NCI-H69 (cell line): ENCODE measurements at regions not wholly inside any gene's neighbourhood (a gene's known extent, or its start where the extent isn't known, plus 50 kb on each side); places are given as distances from the start of the nearest gene placed in this dataset.
A peak's percentile ranks its signal among the peaks of the same experiment; 100 is the strongest.
"Not testable (repeated sequence)": the region's sequence is repeated elsewhere in the genome, so short reads cannot be mapped to it uniquely, and the experiment has no call there.

Source experiments
- DNase-seq: peaks from one replicate; lab custom pipeline; 2025; lab: John Stamatoyannopoulos, UW

- peak; percentile 83 for DNase-seq
Measured at GRCh38 chr4:79217025-79217424, 108.8 kb downstream of the NAA11 start.

DNA sequence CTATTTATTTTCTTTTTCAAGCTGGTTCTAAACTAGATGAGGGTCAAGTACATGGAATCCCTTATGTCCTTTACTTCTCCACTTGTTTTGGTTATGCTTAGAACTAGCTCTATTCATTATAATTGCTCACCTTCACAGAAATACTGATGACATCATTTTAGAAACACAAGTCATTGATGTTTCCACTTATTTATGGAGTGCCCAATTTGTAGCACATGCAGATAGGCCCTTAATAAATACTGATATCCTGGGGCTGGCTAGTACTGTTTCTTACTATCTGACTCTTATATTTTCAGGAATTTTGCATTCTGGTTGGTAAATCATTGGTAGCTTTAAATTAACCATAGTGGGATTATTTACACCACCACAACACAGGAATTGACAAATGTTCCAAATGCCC, 112.2 kb downstream of the NAA11 start:
- peak; percentile 7 for DNase-seq

GRCh38 chr4:79213010-79213409, 112.9 kb downstream of the NAA11 start:
- peak; percentile 18 for DNase-seq

DNA sequence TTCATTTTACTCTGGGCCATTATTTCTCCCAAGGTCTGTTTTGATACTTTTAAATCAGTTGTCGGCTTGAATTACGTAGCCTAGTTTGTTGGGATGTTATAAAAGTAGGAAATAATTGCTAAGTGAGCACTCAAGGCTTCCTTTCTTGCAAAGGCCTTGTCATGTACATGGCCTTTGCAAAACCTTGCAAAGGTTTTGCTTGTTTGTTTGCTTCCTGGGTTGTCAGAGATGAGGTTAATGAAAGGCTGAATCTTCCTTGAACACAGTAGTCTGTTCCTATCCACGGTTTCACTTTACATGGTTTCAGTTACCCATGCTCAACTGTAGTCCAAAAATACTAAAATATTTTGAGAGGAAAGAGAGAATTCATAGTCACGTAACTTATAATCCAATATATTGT, 113.5 kb downstream of the NAA11 start:
- peak; percentile 54 for DNase-seq

DNA sequence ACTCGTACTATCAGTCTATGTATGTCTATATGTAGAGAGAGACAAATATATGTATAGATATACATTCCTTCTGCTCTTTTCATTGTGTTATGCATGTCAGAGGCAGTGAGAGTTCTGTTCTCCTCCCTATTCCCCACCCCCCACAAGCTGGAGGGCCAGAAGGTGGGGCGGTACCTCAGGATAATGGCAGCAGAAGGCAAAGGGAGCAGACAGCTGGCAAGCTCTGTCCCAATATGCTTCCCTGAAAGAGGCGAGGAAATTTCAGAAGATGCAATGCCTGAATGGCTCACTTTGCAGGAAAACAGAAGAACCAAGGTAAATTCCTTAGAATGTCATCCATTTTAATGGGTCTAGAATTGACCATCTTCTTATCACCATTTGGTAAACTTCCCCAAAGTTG, 114.4 kb downstream of the NAA11 start:
- peak; percentile 95 for DNase-seq

DNA sequence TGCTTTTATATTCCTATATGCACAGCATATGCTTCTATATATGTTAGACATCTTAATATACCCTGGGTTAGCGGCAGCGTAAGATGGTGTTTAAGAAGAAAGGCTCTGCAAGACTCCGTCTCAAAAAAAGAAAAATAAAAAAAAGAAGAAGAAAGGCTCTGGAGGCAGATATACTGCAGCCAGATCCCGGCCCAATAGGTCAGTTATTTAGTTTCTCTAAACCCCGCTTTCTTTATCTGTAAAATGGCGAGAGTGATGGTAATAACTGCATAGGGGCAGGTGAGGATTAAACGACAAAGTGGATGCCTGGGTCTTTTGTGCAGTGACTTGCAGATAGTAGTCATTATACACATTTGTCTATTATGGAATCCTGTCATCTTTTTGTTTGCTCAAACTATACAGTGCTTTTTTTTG, 115.2 kb downstream of the NAA11 start:
- peak; percentile 72 for DNase-seq

DNA sequence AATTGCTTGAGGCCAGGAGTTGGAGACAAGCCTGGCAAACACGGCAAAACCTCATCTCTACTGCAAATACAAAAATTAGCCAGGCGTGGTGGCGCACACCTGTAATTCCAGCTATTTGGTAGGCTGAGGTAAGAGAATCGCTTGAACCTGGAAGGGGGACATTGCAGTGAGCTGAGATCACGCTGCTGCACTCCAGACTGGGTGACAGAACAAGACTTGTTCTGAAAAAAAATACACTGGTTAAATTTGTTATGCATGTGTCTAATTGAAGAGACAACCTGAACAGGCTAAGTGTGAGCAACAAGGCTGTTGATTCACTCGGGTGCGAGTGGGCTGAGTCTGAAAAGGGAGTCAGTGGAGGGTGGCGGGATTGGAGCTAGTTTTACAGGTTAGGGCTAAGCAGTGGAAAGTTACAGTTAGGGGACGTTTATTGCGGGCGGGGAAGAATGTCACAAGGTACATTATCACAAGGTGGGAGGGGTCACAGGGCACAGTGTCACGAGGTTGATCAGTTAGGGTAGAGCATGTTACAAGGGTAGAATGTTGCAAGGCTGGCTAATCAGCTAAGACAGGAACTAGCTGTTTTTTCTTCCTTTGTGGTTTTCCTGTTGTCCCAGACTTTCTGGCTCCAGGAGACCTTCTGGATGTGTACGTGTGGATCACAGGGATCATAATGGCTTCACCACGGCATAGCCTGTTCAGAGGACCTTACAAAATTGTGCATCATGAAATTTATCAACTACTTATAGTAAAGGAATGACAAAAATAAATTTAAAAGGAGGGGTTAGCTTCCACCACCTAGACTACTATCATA, 115.8 kb downstream of the NAA11 start:
- peak; percentile 43 for DNase-seq

DNA sequence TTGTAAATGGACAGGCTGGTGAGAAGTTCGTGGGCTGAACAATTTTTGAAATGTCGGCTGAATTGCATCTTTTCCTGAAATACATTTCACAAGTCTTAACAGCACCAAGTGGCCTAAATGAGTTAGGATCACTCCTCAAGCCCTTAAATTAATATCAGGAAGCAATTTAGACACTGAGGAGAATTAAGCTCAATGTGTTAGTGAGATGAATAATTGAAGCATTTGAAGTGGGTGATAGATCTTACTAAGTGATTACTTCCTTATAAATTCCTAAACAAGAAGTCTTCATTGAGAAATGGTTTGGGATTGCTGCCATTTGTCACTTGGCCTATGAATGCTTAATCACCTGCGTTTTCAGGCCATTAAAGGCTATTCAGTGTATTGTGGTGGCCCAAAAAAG, 116.8 kb downstream of the NAA11 start:
- peak; percentile 10 for DNase-seq

DNA sequence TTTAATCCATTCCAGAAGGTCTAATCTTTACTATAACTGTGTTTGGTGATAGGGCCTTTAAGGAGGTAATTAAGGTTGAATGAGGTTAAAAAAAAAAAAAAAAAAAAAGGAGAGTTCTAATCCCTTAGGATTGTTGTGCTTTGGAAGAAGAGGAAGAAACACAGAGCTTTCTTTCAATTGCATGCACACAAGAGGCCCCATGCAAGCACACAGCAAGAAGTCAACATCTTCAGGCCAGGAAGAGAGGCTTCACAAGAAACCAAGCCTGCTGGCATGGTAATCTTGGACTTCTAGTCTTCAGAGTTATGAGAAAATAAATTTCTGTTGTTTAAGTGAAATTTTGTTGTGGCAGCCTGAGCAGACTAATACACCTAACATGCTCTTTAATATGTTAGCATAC, 118.6 kb downstream of the NAA11 start:
- DNase-seq = no peak

GRCh38 chr4:79206660-79207059, 119.2 kb downstream of the NAA11 start:
- no peak for DNase-seq

DNA sequence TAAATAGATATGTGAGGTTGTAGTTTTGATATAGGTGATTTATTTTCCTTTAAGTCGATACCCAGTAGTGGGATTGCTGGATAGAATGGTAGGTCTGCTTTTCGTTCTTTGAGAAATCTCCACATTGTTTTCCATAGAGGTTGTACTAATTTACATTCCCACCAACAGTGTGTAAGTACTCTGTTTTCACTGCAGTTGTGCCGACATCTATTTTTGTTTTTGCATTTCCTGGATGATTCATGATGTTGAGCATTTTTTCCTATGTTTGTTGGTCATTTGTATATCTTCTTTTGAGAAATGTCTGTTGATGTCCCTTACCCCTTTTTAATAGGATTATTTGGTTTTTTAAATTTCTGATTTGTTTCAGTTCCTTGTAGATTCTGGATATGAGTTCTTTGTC, 120.7 kb downstream of the NAA11 start:
- no peak for DNase-seq

DNA sequence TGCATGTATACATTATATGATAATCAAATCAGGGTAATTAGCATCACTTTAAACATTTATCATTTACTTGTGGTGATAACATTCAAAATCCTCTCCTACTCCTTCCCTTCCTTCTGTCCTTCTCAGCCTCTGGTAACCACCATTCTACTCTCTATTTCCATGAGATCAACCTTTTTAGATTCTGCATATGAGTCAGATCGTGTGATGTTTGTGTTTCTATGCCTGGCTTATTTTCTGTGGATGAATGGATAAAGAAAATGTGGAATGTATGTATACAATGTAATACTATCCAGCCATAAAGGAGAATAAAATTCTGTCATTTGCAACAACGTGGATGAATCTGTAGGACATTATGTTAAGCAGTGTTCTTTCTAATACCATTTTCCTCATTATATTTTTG, 123.9 kb downstream of the NAA11 start:
- peak; percentile 55 for DNase-seq

- peak; percentile 92 for DNase-seq
Measured at GRCh38 chr4:79199743-79200142, 126.1 kb downstream of the NAA11 start.

- DNase-seq = peak; percentile 93
Measured at GRCh38 chr4:79198951-79199587, 126.8 kb downstream of the NAA11 start.

GRCh38 chr4:79197275-79198009, 128.4 kb downstream of the NAA11 start:
- DNase-seq = peak; percentile 5

- DNase-seq = not testable (repeated sequence)
Measured at GRCh38 chr4:79191292-79191691, 134.6 kb downstream of the NAA11 start.

GRCh38 chr4:79185526-79186045, 140.3 kb downstream of the NAA11 start:
- peak; percentile 93 for DNase-seq

DNA sequence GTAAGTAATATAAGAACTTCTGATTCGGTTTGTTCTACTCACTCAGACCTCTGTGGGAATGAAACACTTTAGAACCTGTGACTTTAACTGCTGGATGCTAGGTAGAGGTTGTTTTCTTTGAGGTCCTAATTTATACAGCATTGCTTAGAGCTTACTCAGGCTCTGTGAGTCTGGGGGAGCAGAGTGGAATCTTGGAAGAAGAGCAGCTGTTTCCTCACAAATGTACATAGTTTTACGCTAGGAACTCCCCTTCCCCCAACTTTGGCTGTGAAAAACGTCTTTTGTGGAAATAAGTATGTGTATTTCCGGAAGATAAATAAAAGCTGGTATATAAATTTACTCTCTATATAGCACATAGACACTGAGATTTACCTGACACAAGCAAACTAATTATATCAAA, 141.4 kb downstream of the NAA11 start:
- peak; percentile 48 for DNase-seq

- no peak for DNase-seq
Measured at GRCh38 chr4:79182209-79182608, 143.7 kb downstream of the NAA11 start.

- DNase-seq = no peak
Measured at GRCh38 chr4:79181190-79181589, 144.7 kb downstream of the NAA11 start.

DNA sequence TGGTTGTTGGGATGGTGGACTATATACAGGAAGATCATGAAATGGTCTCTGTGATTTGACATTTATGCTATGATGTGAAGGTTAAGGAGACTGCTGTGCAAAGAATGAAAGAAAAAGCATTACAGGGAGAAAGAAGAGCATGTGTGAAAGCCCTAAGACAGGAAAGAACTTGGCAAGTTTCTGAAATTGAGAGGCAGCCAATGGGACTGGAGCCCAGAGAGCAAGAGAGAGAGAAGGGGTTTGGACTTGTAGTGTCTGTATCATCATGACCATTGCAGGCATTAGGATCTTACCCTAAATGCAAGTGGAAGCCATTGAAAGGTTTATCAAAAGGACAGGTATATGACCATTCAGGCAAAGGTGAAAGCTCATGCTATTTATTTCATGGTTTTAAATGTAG, 147.1 kb downstream of the NAA11 start:
- no peak for DNase-seq

- peak; percentile 20 for DNase-seq
Measured at GRCh38 chr4:79177388-79177787, 148.5 kb downstream of the NAA11 start.

DNA sequence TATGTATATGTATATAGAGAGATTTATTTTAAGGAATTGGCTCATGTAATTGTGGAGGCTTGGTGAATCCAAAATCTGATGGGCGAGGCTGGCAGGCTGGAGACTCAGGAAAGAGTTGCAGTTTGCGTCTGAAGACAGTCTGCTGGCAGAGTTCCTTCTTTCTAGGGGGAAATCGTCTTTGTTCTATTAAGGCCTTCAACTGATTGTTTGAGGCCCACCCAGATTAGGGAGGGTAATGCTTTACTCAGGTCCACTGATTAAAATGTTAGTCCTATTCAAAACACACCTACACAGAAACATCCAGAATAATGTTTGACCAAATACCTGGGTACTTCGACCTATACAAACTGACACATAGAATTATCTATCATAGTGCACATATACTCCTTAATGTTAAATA, 149.5 kb downstream of the NAA11 start:
- DNase-seq = peak; percentile 77
